Activated naive CD8-positive, alpha-beta T cell treated with anti-CD3 and anti-CD28 coated beads, Interleukin-2, amount 10 ng/mL, durations not matched to agents 7 days and 5 days (primary cell): ENCODE measurements at regions not wholly inside any gene's neighbourhood (a gene's known extent, or its start where the extent isn't known, plus 50 kb on each side); places are given as distances from the start of the nearest gene placed in this dataset.
"Not testable (repeated sequence)": the region's sequence is repeated elsewhere in the genome, so short reads cannot be mapped to it uniquely, and the experiment has no call there.

Source experiments
- ATAC-seq: fragments of 150-1000 bp; cut with Tn5 transposase; one replicate; pipeline ENCODE4 v1.10.0; 2021; ENCODE audit warnings: low read depth, moderate library complexity
- POLR2A ChIA-PET: fragments of 350-600 bp; sonication (Branson Sonifier 250); formaldehyde crosslinking; loops from one replicate; lab custom pipeline; 2021; ENCODE audit warnings: antibody characterized with exemption; lab: Charles Lee
- DNase-seq: peaks from one replicate; pipeline ENCODE4 v3.0.0; 2021
- H3K27ac Mint-ChIP-seq: one replicate; pipeline ENCODE4 v1.8.0; 2022; ENCODE audit warnings: mild to moderate bottlenecking, mixed read lengths
- H3K27me3 Mint-ChIP-seq: one replicate; pipeline ENCODE4 v1.8.0; 2022; ENCODE audit warnings: mild to moderate bottlenecking, moderate library complexity, mixed read lengths
- H3K36me3 Mint-ChIP-seq: one replicate; pipeline ENCODE4 v1.8.0; 2021; ENCODE audit warnings: mild to moderate bottlenecking, mixed read lengths
- H3K4me1 Mint-ChIP-seq: one replicate; pipeline ENCODE4 v1.8.0; 2021; ENCODE audit warnings: mixed read lengths
- H3K4me3 Mint-ChIP-seq: one replicate; pipeline ENCODE4 v1.8.0; 2022; ENCODE audit warnings: mild to moderate bottlenecking, moderate library complexity, mixed read lengths
- H3K9me3 Mint-ChIP-seq: one replicate; pipeline ENCODE4 v1.8.0; 2021; ENCODE audit warnings: mixed read lengths

DNA sequence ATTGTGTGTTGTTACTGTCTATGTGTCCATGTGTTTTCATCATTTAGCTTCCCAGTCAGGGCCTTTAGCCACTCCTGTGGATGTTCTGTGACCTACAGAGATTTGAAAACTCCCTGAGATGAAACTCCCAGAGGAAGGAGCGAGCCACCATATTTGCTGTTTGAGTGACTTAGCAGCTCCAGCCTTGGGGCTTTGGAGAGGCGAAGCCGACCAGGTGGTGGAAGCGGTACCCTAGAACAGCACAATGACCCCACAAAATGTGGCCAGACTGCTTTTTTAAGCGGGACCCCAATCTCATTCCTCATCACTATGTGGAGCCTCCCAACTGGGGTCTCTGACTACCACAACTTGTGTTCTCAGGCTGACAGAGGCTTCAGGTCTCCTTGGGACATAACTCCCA is 323.9 kb upstream of the KCND2 start:
- ATAC-seq: no peak
- Mint-ChIP-seq H3K27ac (no peak overlapping the region), H3K9me3 (peaks cover 2% of the 10 kb centered on the region), H3K4me3 (no peak overlapping the region), H3K36me3 (no peaks in the 10 kb centered on the region), H3K27me3 (no peaks in the 10 kb centered on the region), H3K4me1 (no peaks in the 10 kb centered on the region)
- POLR2A ChIA-PET: no interaction called here
- no peak for DNase-seq

DNA sequence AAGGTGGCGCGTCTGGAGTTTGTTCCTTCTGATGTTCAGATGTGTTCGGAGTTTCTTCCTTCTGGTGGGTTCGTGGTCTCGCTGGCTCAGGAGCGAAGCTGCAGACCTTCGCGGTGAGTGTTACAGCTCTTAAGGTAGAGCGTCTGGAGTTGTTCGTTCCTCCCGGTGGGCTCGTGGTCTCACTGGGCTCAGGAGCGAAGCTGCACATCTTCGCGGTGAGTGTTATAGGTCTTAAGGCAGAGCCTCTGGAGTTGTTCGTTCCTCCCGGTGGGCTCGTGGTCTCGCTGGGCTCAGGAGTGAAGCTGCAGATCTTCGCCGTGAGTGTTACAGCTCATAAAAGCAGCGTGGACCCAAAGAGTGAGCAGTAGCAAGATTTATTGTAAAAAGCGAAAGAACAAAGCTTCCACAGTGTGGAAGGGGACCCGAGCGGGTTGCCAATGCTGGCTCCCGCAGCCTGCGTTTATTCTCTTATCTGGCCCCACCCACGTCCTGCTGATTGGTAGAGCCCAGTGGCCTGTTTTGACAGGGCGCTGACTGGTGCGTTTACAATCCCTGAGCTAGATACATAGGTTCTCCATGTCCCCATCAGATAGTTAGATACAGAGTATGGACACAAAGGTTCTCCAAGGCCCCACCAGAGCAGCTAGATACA is 322.5 kb upstream of the KCND2 start:
- H3K36me3 Mint-ChIP-seq, DNase-seq, H3K27me3 Mint-ChIP-seq, POLR2A ChIA-PET, ATAC-seq, H3K27ac Mint-ChIP-seq, H3K4me1 Mint-ChIP-seq, H3K9me3 Mint-ChIP-seq, H3K4me3 Mint-ChIP-seq: not testable (repeated sequence)

DNA sequence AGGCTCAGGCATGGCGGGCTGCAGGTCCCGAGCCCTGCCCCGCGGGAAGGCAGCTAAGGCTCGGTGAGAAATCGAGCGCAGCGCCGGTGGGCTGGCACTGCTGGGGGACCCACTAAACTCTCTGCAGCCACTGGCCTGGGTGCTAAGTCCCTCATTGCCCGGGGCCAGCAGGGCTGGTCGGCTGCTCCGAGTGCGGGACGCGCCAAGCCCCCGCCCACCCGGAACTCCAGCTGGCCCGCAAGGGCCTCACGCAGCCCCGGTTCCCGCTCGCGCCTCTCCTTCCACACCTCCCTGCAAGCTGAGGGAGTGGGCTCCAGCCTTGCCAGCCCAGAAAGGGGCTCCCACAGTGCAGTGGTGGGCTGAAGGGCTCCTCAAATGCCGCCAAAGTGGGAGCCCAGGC is 321.4 kb upstream of the KCND2 start:
- H3K9me3 Mint-ChIP-seq, H3K4me3 Mint-ChIP-seq, DNase-seq, ATAC-seq, H3K27ac Mint-ChIP-seq, H3K27me3 Mint-ChIP-seq, H3K36me3 Mint-ChIP-seq, POLR2A ChIA-PET, H3K4me1 Mint-ChIP-seq: not testable (repeated sequence)

DNA sequence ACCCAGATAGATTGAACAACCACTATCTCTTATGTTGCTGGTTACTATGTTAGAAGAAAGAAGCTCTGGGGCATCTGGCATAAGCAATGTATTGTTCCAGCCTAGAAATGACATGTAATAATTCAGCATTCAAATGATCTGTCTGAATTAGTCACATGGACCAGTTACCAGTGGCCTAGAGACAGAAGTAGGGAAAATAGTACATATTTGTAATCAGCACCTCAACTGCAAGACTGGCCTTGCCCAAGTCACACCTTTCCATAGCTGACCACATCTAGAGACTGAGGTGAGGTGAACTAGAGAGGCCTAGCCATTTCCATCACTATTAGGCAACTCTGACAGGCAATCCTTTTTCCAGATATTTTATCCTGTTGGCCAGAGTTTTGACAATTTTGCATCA is 315.6 kb upstream of the KCND2 start:
- Mint-ChIP-seq H3K27me3 (no peaks in the 10 kb centered on the region), H3K4me1 (no peaks in the 10 kb centered on the region), H3K27ac (no peak overlapping the region), H3K4me3 (no peak overlapping the region), H3K9me3 (no peaks in the 10 kb centered on the region), H3K36me3 (no peaks in the 10 kb centered on the region)
- DNase-seq (no peak), ATAC-seq (no peak)
- POLR2A ChIA-PET: no interaction called here

DNA sequence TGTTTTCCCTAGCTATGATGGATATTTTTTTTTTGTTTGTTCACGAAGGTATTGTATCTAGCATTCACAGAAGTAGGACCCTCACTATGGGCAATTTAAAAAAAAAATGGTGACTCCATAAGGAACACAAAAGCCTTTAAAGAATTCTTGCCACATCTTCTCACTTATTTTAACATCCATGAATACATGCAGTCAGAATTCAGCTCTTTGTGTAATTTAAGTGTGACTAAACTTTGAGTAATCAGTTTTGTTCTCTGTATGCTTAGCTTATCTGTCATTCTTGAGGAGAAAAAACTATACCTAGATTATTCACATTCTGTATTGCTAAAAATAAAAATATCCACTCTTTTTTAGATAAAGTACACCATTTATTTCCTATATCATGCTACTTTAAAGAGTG is 313.2 kb upstream of the KCND2 start:
- H3K4me1 Mint-ChIP-seq: no peaks in the 10 kb centered on the region
- no peaks in the 10 kb centered on the region for H3K9me3 Mint-ChIP-seq
- H3K27ac Mint-ChIP-seq: no peak overlapping the region
- POLR2A ChIA-PET: no interaction called here
- H3K36me3 Mint-ChIP-seq: no peaks in the 10 kb centered on the region
- DNase-seq: no peak
- H3K27me3 Mint-ChIP-seq: no peaks in the 10 kb centered on the region
- ATAC-seq: no peak
- H3K4me3 Mint-ChIP-seq: no peak overlapping the region

DNA sequence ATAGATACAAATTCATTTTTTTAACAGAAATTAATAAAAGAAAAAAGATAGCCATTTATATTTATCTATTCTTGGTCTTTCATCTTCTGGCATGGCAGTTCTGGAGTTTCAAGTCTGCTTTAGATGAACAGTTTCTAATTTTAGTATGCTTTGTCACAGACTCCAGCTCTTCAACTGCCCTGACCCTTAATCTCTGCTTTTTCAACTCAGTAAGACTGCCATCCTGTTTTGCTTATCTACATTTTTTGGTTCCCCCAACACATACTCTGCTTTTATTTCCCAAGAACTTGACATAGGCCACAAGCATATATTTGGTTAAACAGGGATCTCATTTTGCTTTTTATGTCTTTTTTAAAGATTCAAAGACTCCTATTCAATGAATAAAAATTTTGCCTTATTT is 309.3 kb upstream of the KCND2 start:
- POLR2A ChIA-PET: no interaction called here
- Mint-ChIP-seq H3K27ac (no peak overlapping the region), H3K4me3 (no peak overlapping the region)

DNA sequence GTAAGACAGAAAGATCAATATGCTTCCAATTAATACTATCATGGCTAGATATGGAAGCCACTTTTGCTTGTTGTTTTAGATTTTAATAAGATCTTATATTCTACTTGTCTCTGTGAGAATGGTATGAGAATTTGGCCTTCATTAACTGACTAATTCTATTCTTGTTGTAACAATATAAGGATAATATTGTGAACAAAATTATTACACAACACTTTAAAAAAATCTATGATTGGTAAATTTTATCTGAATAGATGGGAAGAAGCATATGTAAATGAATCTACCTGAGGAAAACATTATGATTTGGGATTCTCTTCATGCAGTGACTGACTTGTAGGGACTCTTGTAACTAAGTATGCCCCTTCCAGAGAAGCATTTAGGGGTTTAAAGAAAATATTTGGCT is 308.9 kb upstream of the KCND2 start:
- Mint-ChIP-seq H3K36me3 (no peaks in the 10 kb centered on the region), H3K4me3 (no peak overlapping the region), H3K27me3 (no peaks in the 10 kb centered on the region), H3K27ac (no peak overlapping the region), H3K4me1 (no peaks in the 10 kb centered on the region), H3K9me3 (peaks cover 1% of the 10 kb centered on the region)
- ATAC-seq: no peak
- DNase-seq: no peak
- POLR2A ChIA-PET: no interaction called here

More for the DNA sequence above, 309.3 kb upstream of the KCND2 start:
- peaks cover 1% of the 10 kb centered on the region for H3K9me3 Mint-ChIP-seq
- DNase-seq (no peak), ATAC-seq (no peak)
- H3K36me3 Mint-ChIP-seq: no peaks in the 10 kb centered on the region
- H3K4me1 Mint-ChIP-seq: no peaks in the 10 kb centered on the region
- no peaks in the 10 kb centered on the region for H3K27me3 Mint-ChIP-seq

DNA sequence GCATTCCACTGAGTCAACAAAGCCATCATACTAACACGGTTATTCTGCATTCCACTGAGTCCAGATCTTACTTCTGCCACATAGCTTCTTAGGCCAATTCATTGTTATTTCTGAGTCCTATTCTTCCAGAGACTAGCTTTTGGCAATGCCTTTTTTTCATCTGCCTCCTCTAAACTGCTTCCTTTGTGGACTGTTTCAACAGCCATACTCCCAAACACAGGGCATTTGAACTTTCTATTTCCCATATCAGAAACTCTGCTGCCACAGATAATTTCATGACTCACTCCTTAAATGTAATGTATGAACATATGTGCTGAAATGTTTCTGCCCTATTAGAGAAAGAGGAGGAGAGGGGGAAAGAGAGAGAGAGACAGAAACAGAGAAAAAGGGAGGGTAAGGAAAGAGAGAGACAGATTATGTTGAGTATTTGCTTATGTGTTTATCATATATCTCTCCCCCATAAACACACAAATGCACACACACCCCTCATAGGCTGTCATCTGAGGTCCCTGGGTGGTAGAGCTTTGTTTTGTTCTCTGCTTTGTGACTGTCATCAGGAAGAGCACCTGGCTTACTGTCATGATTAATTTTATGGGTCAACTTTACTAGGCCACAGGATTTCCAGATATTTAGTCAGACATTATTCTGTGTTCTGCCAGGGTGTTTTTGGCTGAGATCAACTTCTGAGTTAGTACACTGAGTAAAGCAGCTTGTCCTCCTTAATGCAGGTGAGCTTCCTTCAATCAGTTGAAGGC is 308.0 kb upstream of the KCND2 start:
- no peaks in the 10 kb centered on the region for H3K4me1 Mint-ChIP-seq
- no peaks in the 10 kb centered on the region for H3K36me3 Mint-ChIP-seq
- ATAC-seq: no peak

DNA sequence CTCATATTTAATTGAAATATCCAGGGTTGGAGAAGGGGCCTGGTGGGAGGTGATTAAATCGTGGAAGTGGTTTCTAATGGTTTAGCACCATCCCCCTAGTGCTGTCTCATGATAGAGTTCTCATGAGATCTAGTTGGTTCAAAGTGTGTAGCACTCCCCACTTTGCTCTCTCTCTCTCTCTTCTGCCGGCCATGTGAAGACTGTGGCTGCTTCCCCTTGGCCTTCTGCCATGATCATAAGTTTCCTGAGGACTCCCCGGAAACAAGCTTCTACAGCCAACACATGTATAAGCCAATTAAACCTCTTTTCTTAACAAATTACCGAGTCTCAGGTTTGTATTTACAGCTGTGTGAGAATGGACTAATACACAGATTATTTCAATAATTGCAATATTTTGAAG is 305.8 kb upstream of the KCND2 start:
- ATAC-seq (no peak), DNase-seq (no peak)
- Mint-ChIP-seq H3K27me3 (no peaks in the 10 kb centered on the region), H3K9me3 (peaks cover 1% of the 10 kb centered on the region), H3K36me3 (no peaks in the 10 kb centered on the region), H3K27ac (no peak overlapping the region), H3K4me1 (no peaks in the 10 kb centered on the region), H3K4me3 (no peak overlapping the region)
- POLR2A ChIA-PET: no interaction called here

More for the DNA sequence above, 308.0 kb upstream of the KCND2 start:
- Mint-ChIP-seq H3K27me3 (no peaks in the 10 kb centered on the region), H3K4me3 (no peak overlapping the region), H3K27ac (no peak overlapping the region), H3K9me3 (peaks cover 1% of the 10 kb centered on the region)
- no peak for DNase-seq
- POLR2A ChIA-PET: no interaction called here

DNA sequence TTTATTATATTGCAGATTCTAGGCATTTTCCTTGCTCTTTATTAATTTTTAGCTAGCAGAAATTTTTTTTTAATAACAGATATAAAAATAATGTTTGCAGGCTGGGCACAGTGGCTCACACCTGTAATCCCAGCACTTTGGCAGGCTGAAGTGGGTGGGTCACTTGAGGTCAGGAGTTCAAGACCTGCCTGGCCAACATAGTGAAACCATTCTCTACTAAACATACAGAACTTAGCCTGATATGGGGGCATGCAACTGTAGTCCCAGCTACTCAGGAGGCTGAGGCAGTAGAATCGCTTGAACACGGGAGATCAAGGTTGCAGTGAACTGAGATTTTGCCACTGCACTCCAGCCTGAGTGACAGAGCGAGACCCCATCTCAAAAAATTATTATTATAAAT is 304.6 kb upstream of the KCND2 start:
- H3K27ac Mint-ChIP-seq, POLR2A ChIA-PET, H3K36me3 Mint-ChIP-seq, DNase-seq, H3K4me3 Mint-ChIP-seq, H3K27me3 Mint-ChIP-seq, H3K4me1 Mint-ChIP-seq, H3K9me3 Mint-ChIP-seq, ATAC-seq: not testable (repeated sequence)

DNA sequence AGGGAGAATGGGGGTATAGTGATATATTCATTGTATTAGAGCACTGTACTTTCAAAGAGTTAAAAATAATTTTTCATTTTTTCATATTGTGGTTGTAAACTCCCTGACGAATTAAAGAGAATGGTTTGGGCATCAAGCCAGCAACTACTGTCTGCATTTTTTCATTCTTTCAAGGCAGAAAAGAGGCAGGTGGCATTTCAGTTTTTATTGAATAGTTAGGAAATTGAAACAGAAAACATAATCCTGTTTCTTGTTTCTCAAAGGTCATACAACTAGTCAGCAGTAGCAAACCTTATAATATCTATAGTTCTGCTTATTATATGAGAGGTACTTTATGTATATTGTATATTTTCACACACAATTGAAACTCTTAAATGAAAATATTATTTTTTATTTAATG is 303.9 kb upstream of the KCND2 start:
- Mint-ChIP-seq H3K4me1 (no peaks in the 10 kb centered on the region), H3K36me3 (no peaks in the 10 kb centered on the region), H3K27ac (no peak overlapping the region), H3K4me3 (no peak overlapping the region), H3K9me3 (peaks cover 1% of the 10 kb centered on the region), H3K27me3 (no peaks in the 10 kb centered on the region)
- POLR2A ChIA-PET: no interaction called here
- ATAC-seq (no peak), DNase-seq (no peak)

DNA sequence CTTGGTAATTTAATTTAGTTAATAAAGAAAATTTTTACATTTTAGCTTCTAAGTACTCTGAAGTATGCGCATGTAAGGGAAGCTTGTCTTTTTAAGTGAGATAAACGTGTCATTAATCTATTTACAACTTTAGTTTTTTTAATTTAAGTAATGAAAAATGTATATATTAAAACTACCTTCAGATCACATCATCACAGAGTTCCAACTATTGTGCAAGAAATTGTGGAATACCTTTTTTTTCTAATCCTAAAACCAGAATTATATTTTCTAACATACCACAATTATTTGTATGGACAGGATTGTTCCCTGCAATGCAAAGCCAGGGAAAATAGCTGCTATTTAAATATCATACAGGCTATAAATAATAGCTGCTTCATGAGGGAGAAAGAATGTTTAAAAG is 303.2 kb upstream of the KCND2 start:
- H3K27ac Mint-ChIP-seq: no peak overlapping the region
- DNase-seq (no peak), ATAC-seq (no peak)
- peaks cover 1% of the 10 kb centered on the region for H3K9me3 Mint-ChIP-seq
- POLR2A ChIA-PET: no interaction called here
- no peak overlapping the region for H3K4me3 Mint-ChIP-seq
- H3K36me3 Mint-ChIP-seq: no peaks in the 10 kb centered on the region
- no peaks in the 10 kb centered on the region for H3K4me1 Mint-ChIP-seq
- H3K27me3 Mint-ChIP-seq: no peaks in the 10 kb centered on the region

DNA sequence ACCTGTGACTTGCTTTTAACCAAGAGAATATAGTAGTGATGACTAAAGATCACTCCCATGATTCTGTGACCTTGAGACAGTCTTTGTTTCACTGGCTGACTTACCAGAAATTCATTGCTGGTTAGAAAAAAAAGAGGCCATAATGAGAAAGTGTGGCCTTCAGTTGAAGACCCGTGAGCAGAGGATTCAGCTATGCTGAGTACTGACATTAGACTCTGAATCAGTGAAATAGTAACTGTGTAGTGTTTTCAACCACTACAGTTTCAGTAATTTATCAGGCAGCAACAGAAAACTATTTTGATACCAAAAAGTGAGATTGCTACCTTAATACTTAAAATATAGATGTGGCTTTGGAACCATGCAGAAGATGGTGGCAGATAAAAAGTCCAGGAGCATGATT is 298.0 kb upstream of the KCND2 start:
- H3K27me3 Mint-ChIP-seq: no peaks in the 10 kb centered on the region
- H3K27ac Mint-ChIP-seq: no peak overlapping the region
- DNase-seq: no peak
- H3K4me3 Mint-ChIP-seq: no peak overlapping the region
- POLR2A ChIA-PET: no interaction called here
- ATAC-seq: no peak
- H3K4me1 Mint-ChIP-seq: no peaks in the 10 kb centered on the region
- H3K9me3 Mint-ChIP-seq: no peaks in the 10 kb centered on the region
- no peaks in the 10 kb centered on the region for H3K36me3 Mint-ChIP-seq

DNA sequence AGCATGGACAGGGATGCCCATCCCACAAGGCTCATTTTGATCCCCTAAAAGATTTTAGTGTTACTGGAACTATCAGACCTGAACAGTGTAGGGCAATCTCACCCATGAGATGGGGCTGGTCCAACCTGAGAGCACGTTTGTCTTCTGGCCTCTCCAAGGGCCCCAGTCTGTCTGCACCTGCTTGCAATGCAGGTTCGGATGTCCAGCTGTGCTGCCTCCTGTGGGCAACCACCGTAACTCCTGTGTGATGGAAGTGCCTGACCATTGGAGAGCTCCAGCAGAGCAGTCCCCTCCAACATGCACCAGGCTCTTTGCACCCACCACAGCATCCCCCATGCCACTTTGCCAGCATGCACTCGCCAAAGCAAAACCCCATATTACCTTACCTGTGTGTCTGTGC is 290.1 kb upstream of the KCND2 start:
- ATAC-seq (no peak), DNase-seq (no peak)
- no peaks in the 10 kb centered on the region for H3K4me1 Mint-ChIP-seq
- H3K4me3 Mint-ChIP-seq: no peak overlapping the region
- no peaks in the 10 kb centered on the region for H3K27me3 Mint-ChIP-seq
- no peaks in the 10 kb centered on the region for H3K36me3 Mint-ChIP-seq
- no peak overlapping the region for H3K27ac Mint-ChIP-seq
- POLR2A ChIA-PET: no interaction called here
- H3K9me3 Mint-ChIP-seq: peaks cover 2% of the 10 kb centered on the region
